NOMO-1 (cell line): ENCODE measurements at regions not wholly inside any gene's neighbourhood (a gene's known extent, or its start where the extent isn't known, plus 50 kb on each side); places are given as distances from the start of the nearest gene placed in this dataset.

Experiments
- DNase-seq, 2 experiments: peaks; one replicate each; lab custom pipeline; 2025; ENCODE audit not compliant: unreplicated experiment in 2 of 2; lab: John Stamatoyannopoulos, UW

GRCh38 chr5:145510769-145511168 lies 324.4 kb downstream of the PRELID2 start:
- DNase-seq = no peak

- DNase-seq = no peak
These were observed 324.8 kb downstream of the PRELID2 start for GRCh38 chr5:145510324-145510723.

DNA sequence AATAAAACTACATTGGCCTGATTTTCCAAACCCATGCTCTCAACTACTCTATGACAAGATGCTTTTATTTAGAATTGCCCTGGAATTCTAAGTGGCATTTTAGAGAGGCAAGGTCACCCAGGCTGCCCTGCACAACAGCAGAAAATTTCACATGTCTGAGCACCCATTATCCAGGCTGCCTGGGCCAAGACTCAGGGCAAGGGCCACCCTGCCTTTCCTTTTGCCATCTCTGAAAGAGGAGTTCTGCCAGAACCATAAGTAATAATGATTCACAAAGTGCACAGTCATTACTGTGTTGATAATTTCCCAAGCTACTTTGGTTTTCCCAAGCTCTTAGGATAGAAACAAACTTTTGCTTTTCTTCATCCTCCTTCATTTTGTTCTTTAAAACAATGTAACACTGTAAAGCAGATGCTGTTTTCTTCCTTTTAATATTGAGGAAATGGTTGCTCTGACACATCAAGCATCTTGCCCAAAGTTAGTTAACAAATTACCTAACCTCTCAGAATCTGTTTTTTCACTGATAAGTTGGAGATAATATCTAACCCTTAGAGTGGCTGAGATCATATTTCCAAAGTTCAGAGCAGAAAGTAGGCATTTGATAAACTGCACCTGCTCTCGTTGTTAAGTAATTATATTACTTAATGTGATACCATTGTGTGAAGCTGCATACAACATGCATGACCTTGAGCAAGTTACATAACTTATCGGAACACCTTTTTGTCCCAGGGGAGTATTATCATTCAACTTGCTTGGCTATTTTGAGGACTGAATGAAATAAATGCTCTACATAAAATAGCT lies 325.6 kb downstream of the PRELID2 start:
- no peak for DNase-seq

GRCh38 chr5:145506185-145506850 lies 328.8 kb downstream of the PRELID2 start:
- DNase-seq = no peak

DNA sequence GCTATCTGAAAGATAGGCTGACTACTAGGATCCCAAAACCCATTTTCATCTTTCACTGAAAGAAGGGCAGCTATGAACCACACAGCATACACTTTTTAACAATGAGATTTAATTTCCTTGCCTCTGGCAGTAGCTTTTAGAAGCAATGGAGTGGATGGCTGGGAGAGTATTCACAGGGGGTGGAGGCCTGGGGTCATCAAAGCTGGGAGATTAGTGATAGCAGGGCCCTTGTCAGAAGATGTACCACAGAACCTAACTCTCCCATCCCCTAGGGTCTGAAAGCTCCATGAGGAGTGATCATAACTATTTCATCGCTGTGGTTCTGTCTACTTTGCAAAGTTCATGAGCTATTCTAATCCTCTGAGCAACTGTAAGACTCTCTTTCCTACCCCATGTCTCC lies 332.2 kb downstream of the PRELID2 start:
- no peak for DNase-seq

- DNase-seq = no peak
These were observed 334.4 kb downstream of the PRELID2 start for GRCh38 chr5:145500710-145501109.

DNA sequence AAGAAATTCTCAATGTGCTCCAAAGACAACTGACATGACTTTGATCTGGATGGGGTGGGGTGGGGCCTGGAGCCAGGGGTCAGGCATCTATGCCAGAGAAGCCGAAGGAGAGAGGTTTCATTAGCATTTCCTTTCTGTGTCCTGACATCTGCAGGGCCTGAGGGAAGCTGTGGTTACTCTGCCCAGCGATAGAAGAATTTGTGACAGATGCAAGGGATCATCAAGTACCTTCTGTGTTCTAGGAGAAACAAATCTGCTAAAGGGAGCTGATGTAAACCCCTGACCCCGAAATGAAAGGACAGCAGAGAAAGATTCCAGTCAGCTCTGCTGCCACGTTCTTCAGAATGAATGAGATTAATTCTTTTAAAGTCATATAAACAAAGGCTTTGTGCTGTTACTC lies 335.7 kb downstream of the PRELID2 start:
- DNase-seq = no peak

DNA sequence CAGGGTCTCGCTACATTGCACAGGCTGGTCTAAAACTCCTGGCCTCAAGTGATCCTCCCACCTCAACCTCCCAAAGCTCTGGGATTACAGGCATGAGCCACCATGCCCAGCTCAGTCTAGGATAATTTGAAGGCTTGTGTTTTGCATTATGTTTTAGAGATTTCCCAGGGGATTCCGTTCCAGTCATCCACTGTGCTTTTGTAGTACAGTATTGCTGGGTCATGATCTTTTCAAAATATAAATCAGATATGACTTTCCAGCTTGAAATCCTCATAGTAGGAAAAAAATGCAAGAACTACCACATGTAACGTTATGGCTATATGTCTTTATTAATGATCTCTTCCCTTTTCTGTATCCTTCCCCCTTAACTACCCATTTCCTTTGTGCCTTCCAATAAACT lies 338.1 kb downstream of the PRELID2 start:
- no peak for DNase-seq

GRCh38 chr5:145495741-145496140 lies 339.4 kb downstream of the PRELID2 start:
- no peak for DNase-seq

- no peak for DNase-seq
These were observed 339.9 kb downstream of the PRELID2 start for GRCh38 chr5:145495196-145495595.

DNA sequence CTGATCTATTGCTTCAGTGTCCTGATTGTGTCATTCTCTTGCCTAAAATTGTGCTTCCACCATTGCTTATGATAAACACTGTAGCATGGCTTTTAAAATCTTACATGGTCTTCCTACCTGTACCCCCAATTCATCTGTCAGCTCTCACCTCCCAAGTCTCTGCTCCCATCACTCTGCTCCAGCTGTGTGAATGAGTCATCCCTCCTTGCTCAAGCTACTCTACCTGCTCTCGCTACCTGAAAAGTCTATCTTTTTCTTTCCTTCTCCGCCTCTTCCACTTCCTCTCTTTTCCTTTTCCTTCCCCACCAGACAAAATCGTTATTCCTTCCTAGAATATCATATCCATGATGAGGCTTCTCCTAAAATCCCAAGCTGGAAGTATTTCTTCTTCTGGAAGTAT lies 341.7 kb downstream of the PRELID2 start:
- DNase-seq = no peak

DNA sequence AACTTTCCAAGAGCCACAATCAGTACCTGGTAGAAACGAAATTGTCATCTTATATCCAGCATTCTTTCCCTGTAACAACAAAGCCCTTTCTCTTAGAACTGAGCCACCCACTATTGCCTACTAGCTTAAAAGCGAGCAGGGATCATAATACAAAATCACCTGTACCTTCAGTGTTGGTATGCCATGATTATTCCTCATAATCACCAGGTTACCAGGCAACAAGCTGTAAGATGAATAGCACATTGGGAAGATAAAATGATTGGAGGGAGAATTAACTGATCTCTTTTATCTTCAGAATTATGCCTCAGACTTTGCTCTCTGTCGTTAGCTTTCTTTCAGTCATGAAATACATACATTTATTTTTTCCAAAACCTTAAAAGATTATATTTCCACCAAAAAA lies 345.6 kb downstream of the PRELID2 start:
- no peak for DNase-seq

DNA sequence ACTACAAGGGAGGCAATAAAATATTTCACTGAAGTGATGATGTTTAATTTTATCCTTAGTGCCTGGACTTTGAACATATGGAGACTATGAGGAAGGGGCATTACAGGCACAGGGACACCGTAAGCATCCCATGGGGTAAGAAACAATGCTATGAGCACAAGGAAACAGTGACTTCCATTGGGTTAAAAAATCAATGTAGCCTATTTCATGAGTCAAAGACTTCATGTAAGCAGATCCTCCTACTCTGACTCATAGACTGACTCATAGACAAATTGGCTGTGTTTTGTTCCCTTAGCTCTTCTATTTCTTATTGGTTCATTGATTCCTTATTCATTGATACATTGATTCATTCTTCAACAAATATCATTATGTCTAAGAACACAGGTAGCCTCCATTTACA lies 351.0 kb downstream of the PRELID2 start:
- no peak for DNase-seq

- DNase-seq = no peak
These were observed 351.9 kb downstream of the PRELID2 start for GRCh38 chr5:145483212-145483611.

DNA sequence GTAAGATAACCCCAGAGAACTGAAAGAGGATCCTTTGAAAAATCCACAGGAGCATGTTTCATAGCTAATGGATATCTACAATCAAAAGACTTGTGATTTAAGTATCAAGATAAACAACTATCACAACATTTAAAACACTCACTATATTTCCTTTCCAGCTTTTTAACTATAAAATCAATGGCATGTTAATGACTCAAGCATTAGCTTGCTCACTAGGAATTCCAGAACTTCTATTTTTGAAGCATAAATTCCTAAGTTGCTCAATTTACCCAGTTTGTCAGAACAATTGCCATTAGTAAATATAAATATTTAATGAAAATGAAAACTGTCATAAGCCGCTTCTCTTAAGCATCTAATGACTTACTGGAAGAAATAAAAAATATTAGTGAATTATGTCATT lies 355.3 kb downstream of the PRELID2 start:
- no peak for DNase-seq

DNA sequence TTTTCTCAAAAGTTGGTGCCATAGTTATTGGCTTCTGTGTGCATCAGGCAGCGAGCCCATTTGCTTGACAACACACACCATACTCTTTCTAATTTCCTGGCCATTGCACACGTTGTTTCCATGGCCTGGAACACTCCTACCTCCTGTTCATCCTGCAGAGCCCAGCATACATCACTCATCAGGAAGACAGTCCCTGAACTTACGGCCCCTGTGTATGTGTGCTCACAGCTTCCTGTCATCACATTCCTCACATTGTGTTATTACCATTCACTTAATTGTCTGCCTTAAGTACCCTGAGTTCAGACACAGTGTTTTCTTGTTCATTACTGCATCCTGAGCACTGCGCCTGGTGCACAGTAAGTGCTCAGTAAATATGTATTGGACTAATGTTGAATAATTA lies 355.9 kb downstream of the PRELID2 start:
- no peak for DNase-seq

DNA sequence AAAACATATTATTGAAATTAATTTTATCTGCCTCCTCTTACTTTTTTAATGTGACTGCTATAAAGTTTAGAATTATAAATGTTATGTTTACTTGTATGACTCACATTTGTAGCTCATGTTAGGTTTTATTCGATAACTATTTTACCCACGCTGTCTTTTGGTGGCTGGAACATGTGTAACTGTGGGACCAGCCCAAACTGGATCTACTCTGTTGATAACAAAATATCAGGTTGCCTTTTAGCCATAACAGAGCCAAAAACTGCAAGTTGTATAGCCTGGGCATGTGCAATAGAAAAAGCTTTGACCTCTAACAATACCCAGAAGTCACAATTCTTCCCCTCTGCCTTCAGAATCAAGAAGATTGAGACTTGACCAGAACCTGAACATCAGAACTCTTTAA lies 356.5 kb downstream of the PRELID2 start:
- DNase-seq = no peak

GRCh38 chr5:145473042-145473642 lies 362.0 kb downstream of the PRELID2 start:
- DNase-seq = no peak

DNA sequence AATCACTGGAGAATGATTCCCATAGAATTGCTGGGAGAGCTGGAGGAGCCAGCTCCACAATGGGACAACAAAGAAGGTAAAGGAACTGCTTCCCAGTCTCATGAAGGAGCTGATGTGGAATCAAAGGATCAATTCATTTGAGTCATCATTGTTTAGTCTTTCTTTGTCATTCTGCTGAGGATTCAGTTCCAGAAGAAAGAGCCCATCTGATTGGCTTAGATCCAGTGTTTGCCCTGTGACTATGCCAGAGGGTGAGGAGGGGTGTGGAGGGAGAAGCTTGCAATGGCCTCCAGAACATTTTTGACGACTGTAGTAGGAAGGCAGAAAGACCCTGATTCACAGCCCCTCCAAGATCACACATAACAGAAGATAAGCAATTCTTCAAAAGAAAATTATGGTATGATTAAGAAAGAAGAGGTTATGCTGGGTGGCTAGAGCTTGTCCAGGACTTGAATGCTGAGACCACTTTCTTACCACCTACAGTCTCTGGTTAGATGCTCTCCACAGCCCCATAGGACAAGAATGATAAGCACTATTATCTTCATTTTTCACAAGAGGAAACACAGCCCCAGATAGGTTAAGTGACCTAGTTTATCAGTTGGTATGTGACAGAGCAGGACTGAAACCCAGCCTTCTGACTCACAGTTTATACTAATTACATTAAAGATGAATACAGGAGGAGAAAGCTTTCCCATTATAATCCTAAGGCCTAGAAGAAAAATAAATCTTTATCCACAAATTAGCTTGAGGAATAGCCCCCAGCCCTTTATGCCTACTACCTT lies 363.1 kb downstream of the PRELID2 start:
- no peak for DNase-seq

DNA sequence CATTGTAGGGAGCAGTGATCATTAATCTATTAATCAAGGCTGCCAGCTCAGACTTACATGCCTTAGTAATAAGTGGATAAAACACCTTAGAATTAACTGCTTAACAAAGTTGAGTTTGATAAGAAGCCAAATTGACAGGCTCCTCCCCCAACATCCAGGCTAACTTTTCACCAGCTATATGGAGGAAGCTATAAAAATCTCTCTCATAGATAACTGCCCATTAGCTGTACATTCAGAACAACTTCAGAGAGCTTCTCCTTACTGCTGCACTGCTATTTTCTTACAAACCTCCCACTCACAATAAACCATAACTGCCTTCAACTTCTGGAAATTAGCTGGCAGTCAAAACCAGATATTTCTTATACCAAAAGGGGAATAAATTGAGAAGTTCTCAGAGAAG lies 364.1 kb downstream of the PRELID2 start:
- DNase-seq = no peak

GRCh38 chr5:145470396-145470979 lies 364.7 kb downstream of the PRELID2 start:
- DNase-seq = no peak
